ENCODE measurements at regions not wholly inside any gene's neighbourhood (a gene's known extent, or its start where the extent isn't known, plus 50 kb on each side); places are given as distances from the start of the nearest gene placed in this dataset.

- TF ChIP-seq POLR2A (IDR thresholded peaks at IDR 0.05) (no peak), CTCF (IDR thresholded peaks at IDR 0.05) (no peak)
Observed at GRCh38 chr11:103671143-103671651, 365.2 kb upstream of the DDI1 start.

Data from lower leg skin (tissue), 3 donors.